ENCODE measurements at regions not wholly inside any gene's neighbourhood (a gene's known extent, or its start where the extent isn't known, plus 50 kb on each side); places are given as distances from the start of the nearest gene placed in this dataset.

- no peak for TF ChIP-seq TAF1 (conservative IDR thresholded peaks at IDR 0.05)
Observed at GRCh38 chr3:13963137-13963886, 83.4 kb upstream of the WNT7A start (continued).

GRCh38 chr3:13954741-13955483 is 75.0 kb upstream of the WNT7A start:
- 85% methylated on average over 11 of the region's 11 CpGs for WGBS
- H3K4me3 ChIP-seq (ENCODE audit: low read depth in 1 of 3, low read length in 3 of 3), result no peak overlapping the region
- no peaks in the 10 kb centered on the region for H3K4me1 ChIP-seq (ENCODE audit: control insufficient read depth in 4 of 4, insufficient read depth in 4 of 4, low read length in 3 of 4)
- H3K27ac ChIP-seq (ENCODE audit: low read depth in 1 of 2, low read length in 2 of 2), result no peak overlapping the region
- H3K9ac ChIP-seq (ENCODE audit: low read depth in 1 of 2, low read length in 2 of 2), result no peak overlapping the region
- peaks cover 0 to under 1% (median 0%) of the 10 kb centered on the region in 4 donors for H3K27me3 ChIP-seq (ENCODE audit: control insufficient read depth in 4 of 4, insufficient read depth in 4 of 4, low read length in 3 of 4)
- H3K36me3 ChIP-seq (ENCODE audit: control insufficient read depth in 4 of 4, insufficient read depth in 3 of 4, low read depth in 1 of 4, low read length in 3 of 4), result no peaks in the 10 kb centered on the region
- TF ChIP-seq FOXA2 (IDR thresholded peaks at IDR 0.05), result no peak
- TF ChIP-seq JUND (IDR thresholded peaks at IDR 0.05), result no peak
- TF ChIP-seq EGR1 (IDR thresholded peaks at IDR 0.05; ENCODE audit: low read depth in 2 of 2), result no peak
- TF ChIP-seq GABPA (IDR thresholded peaks at IDR 0.05 in 1 of 2, conservative IDR thresholded peaks at IDR 0.05 in 1 of 2), result no peak
- TF ChIP-seq RAD21 (IDR thresholded peaks at IDR 0.05), result no peak
- no peak for TF ChIP-seq ZBTB33 (IDR thresholded peaks at IDR 0.05)
- no peaks in the 10 kb centered on the region for H3K9me3 ChIP-seq (ENCODE audit: control insufficient read depth in 4 of 4, low read length in 3 of 4)
- DNase-seq (ENCODE audit: low spot score), result no peak

- no peaks in the 10 kb centered on the region for H3K36me3 ChIP-seq (ENCODE audit: control insufficient read depth in 4 of 4, insufficient read depth in 3 of 4, low read depth in 1 of 4, low read length in 3 of 4)
- H3K9ac ChIP-seq (ENCODE audit: low read depth in 1 of 2, low read length in 2 of 2), result no peak overlapping the region
- H3K27me3 ChIP-seq (ENCODE audit: control insufficient read depth in 4 of 4, insufficient read depth in 4 of 4, low read length in 3 of 4), result peaks cover 0 to 2% (median 0%) of the 10 kb centered on the region in 4 donors
- H3K9me3 ChIP-seq (ENCODE audit: control insufficient read depth in 4 of 4, low read length in 3 of 4), result no peaks in the 10 kb centered on the region
- DNase-seq (ENCODE audit: low spot score), result no peak
- no peaks in the 10 kb centered on the region for H3K4me1 ChIP-seq (ENCODE audit: control insufficient read depth in 4 of 4, insufficient read depth in 4 of 4, low read length in 3 of 4)
- H3K4me3 ChIP-seq (ENCODE audit: low read depth in 1 of 3, low read length in 3 of 3), result no peak overlapping the region
- WGBS, result 78% methylated on average over 4 of the region's 4 CpGs
- TF ChIP-seq FOXA2 (IDR thresholded peaks at IDR 0.05), result no peak
- TF ChIP-seq HNF4G (IDR thresholded peaks at IDR 0.05), result no peak
- no peak overlapping the region for H3K27ac ChIP-seq (ENCODE audit: low read depth in 1 of 2, low read length in 2 of 2)
Observed at GRCh38 chr3:13954266-13954665, 74.4 kb upstream of the WNT7A start.

- TF ChIP-seq EGR1 (IDR thresholded peaks at IDR 0.05; ENCODE audit: low read depth in 2 of 2), result no peak
- no peak for TF ChIP-seq ATF3 (IDR thresholded peaks at IDR 0.05)
- TF ChIP-seq NR2F2 (IDR thresholded peaks at IDR 0.05), result no peak
- TF ChIP-seq FOXA1 (IDR thresholded peaks at IDR 0.05), result no peak
- no peak for TF ChIP-seq TAF1 (conservative IDR thresholded peaks at IDR 0.05)
- TF ChIP-seq JUND (IDR thresholded peaks at IDR 0.05), result no peak
- no peak for TF ChIP-seq FOXA2 (IDR thresholded peaks at IDR 0.05)
- TF ChIP-seq SP1 (IDR thresholded peaks at IDR 0.05), result no peak
- no peaks in the 10 kb centered on the region for H3K36me3 ChIP-seq (ENCODE audit: control insufficient read depth in 4 of 4, insufficient read depth in 3 of 4, low read depth in 1 of 4, low read length in 3 of 4)
- no peak overlapping the region for H3K4me3 ChIP-seq (ENCODE audit: low read depth in 1 of 3, low read length in 3 of 3)
- H3K4me1 ChIP-seq (ENCODE audit: control insufficient read depth in 4 of 4, insufficient read depth in 4 of 4, low read length in 3 of 4), result no peaks in the 10 kb centered on the region
- peaks cover 0 to 2% (median 0%) of the 10 kb centered on the region in 4 donors for H3K27me3 ChIP-seq (ENCODE audit: control insufficient read depth in 4 of 4, insufficient read depth in 4 of 4, low read length in 3 of 4)
- DNase-seq (ENCODE audit: low spot score), result no peak
- H3K9ac ChIP-seq (ENCODE audit: low read depth in 1 of 2, low read length in 2 of 2), result no peak overlapping the region
- no peak overlapping the region for H3K27ac ChIP-seq (ENCODE audit: low read depth in 1 of 2, low read length in 2 of 2)
- peaks cover 0 to 4% (median under 1%) of the 10 kb centered on the region in 4 donors for H3K9me3 ChIP-seq (ENCODE audit: control insufficient read depth in 4 of 4, low read length in 3 of 4)
- 80% methylated on average over 1 of the region's 1 CpG for WGBS
Observed at GRCh38 chr3:13951184-13951583, 71.3 kb upstream of the WNT7A start.
